Calu3 (cell line): ENCODE measurements at regions not wholly inside any gene's neighbourhood (a gene's known extent, or its start where the extent isn't known, plus 50 kb on each side); places are given as distances from the start of the nearest gene placed in this dataset.

Experiments
- BruUV-seq: library from RNA; stranded (reverse); fragments of 400-500 nt; replicated peaks from 2 replicates; lab custom pipeline; 2021; lab: Mats Ljungman, UMichigan
- CTCF ChIA-PET: fragments of 300-600 bp; sonication (Branson Sonifier 250); formaldehyde crosslinking; loops from one replicate; lab custom pipeline; 2022; ENCODE audit warnings: antibody characterized with exemption; lab: Charles Lee
- DNase-seq: peaks from one replicate; pipeline ENCODE4 v3.0.0; 2022
- H3K27ac Mint-ChIP-seq: one replicate; pipeline ENCODE4 v1.8.0; 2022; ENCODE audit warnings: mixed read lengths; ENCODE audit not compliant: unreplicated experiment
- H3K27me3 Mint-ChIP-seq: one replicate; pipeline ENCODE4 v1.8.0; 2022; ENCODE audit warnings: mixed read lengths; ENCODE audit not compliant: unreplicated experiment
- H3K36me3 Mint-ChIP-seq: one replicate; pipeline ENCODE4 v1.8.0; 2022; ENCODE audit warnings: mild to moderate bottlenecking, moderate library complexity, mixed read lengths; ENCODE audit not compliant: insufficient read depth, unreplicated experiment
- H3K4me1 Mint-ChIP-seq: one replicate; pipeline ENCODE4 v1.8.0; 2022; ENCODE audit warnings: mild to moderate bottlenecking, low read depth, mixed read lengths; ENCODE audit not compliant: unreplicated experiment
- H3K4me3 Mint-ChIP-seq: one replicate; pipeline ENCODE4 v1.8.0; 2022; ENCODE audit warnings: mild to moderate bottlenecking, low read depth, moderate library complexity, mixed read lengths; ENCODE audit not compliant: unreplicated experiment
- H3K9me3 Mint-ChIP-seq: one replicate; pipeline ENCODE4 v1.8.0; 2022; ENCODE audit warnings: low read depth, mixed read lengths; ENCODE audit not compliant: unreplicated experiment
- intact Hi-C: fragments of 100-400 bp; cut with micrococcal nuclease; formaldehyde crosslinking; loops from one replicate; pipeline ENCODE4 v1.10.0; 2022; ENCODE audit not compliant: unreplicated experiment
- TF ChIP-seq, protein P1 (sequence below): fragments of 200-600 bp; IDR thresholded peaks from one replicate; pipeline ENCODE4 v1.8.0; 2022; ENCODE audit warnings: antibody characterized with exemption; ENCODE audit not compliant: unreplicated experiment

DNA sequence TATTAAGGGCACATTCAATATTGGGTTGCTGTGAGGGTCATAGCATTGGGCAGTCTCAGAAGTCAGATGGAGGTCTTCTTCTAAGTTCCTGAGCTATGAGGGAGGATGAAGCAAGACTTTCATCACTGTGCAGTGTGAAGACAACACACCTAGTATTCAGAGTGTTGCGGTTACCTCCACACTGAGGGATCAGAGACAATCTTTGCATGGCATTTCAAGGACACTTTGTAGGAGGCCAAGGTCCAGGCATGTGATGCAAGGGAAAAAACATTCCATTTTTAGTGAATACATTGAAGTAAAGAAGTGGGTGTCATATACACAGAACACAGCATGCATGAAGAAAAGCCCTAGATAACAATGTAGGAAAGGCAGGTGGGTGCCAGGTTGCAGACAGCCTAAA is 481.2 kb upstream of the DIPK2B start:
- Mint-ChIP-seq H3K27ac (no peak overlapping the region), H3K4me3 (no peak overlapping the region), H3K4me1 (no peaks in the 10 kb centered on the region), H3K27me3 (no peaks in the 10 kb centered on the region), H3K36me3 (no peaks in the 10 kb centered on the region), H3K9me3 (no peaks in the 10 kb centered on the region)
- DNase-seq: no peak
- intact Hi-C loops: no loop called here
- BruUV-seq: no TSS peak
- TF ChIP-seq, protein P1, sequence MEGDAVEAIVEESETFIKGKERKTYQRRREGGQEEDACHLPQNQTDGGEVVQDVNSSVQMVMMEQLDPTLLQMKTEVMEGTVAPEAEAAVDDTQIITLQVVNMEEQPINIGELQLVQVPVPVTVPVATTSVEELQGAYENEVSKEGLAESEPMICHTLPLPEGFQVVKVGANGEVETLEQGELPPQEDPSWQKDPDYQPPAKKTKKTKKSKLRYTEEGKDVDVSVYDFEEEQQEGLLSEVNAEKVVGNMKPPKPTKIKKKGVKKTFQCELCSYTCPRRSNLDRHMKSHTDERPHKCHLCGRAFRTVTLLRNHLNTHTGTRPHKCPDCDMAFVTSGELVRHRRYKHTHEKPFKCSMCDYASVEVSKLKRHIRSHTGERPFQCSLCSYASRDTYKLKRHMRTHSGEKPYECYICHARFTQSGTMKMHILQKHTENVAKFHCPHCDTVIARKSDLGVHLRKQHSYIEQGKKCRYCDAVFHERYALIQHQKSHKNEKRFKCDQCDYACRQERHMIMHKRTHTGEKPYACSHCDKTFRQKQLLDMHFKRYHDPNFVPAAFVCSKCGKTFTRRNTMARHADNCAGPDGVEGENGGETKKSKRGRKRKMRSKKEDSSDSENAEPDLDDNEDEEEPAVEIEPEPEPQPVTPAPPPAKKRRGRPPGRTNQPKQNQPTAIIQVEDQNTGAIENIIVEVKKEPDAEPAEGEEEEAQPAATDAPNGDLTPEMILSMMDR: no peak
- CTCF ChIA-PET: no interaction called here

DNA sequence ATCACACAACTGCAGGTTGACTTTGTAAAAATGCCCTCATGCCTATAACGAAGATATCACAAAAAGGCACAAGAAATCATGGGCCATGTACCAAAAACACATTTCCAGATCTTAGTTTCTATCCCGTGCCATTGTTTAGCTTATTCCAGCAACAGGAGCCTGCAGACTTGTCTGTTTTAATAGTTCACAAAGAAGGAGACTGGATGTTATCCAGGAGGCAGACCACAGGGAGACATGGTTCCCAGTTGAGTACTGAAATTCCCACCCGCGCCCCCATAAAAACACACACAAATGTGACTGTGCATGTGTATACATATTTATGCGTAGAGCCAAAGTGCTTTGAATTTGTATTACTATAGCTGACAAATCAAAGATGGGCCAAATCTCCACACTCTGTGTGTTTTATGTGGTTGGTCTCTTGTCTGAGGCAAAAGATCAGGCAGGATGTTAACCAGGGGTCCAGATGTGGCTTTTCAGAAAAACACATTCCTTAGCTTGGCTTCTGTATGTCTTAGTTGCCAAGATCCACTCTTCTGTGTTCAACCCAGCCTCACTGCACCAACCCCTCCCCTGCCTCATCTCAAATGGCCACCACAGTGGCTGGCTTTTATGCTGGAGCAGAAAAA is 469.2 kb upstream of the DIPK2B start:
- DNase-seq: no peak
- no TSS peak for BruUV-seq
- CTCF ChIA-PET: no interaction called here
- Mint-ChIP-seq H3K27me3 (no peaks in the 10 kb centered on the region), H3K36me3 (no peaks in the 10 kb centered on the region), H3K4me1 (no peaks in the 10 kb centered on the region), H3K9me3 (no peaks in the 10 kb centered on the region), H3K27ac (no peak overlapping the region), H3K4me3 (no peak overlapping the region)
- TF ChIP-seq, protein P1: no peak
- intact Hi-C loops: no loop called here

DNA sequence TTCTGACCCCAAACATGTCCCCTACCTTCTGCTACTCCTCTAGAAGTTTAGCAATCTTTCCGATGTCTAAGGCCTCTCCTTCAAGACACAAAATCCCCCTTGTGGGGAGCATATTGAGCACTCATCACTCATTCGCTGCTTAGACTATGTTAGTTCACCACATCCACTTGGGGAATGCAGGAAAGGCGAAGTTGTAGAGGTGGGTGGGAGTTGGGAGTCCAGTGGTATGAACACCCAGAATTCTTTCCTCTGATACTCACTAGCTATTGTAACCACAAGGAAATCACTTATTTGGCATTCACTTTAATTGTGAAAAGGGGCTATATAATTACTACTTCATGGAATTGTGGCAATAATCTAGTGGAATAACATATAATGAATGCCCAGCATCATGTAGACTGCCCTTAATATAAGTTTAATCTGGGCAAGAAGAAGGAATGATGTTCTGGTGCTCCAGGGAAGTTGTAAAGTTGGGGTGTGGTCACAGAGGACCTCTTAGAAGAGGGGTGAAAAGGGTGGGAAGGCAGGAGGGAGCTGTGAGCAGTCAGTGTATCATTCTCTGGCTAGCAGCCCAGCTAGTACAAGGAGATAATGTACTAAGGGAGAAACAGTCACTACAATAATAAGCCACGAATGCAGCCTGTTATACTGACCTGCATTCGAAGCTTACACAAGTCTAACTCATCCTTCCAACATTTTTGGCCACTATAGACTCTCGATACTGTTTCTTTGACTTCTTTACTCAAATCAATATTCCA is 468.2 kb upstream of the DIPK2B start:
- H3K27ac Mint-ChIP-seq: no peak overlapping the region
- DNase-seq: no peak
- no TSS peak for BruUV-seq
- H3K36me3 Mint-ChIP-seq: no peaks in the 10 kb centered on the region
- H3K9me3 Mint-ChIP-seq: no peaks in the 10 kb centered on the region
- intact Hi-C loops: no loop called here
- H3K27me3 Mint-ChIP-seq: no peaks in the 10 kb centered on the region
- CTCF ChIA-PET: no interaction called here
- H3K4me1 Mint-ChIP-seq: no peaks in the 10 kb centered on the region
- TF ChIP-seq, protein P1: no peak
- no peak overlapping the region for H3K4me3 Mint-ChIP-seq

DNA sequence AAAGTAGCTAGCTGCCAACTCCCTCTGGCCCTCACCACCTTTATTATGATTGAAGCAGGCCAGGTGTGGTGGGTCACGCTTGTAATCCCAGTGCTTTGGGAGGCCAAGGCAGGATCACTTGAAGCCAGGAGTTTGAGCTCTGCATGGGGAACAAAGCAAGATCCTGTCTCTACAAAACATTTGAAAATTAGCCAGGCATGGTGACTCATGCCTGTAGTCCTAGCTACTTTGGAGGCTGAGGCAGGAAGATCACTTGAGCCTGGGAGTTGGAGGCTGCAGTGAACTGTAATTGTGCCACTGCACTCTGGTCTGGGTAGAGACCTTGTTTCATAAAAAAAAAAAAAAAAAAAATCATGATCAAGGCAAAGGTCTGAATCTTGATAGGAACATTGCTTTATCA is 467.0 kb upstream of the DIPK2B start:
- Mint-ChIP-seq H3K27me3 (no peaks in the 10 kb centered on the region), H3K36me3 (no peaks in the 10 kb centered on the region), H3K9me3 (no peaks in the 10 kb centered on the region), H3K27ac (no peak overlapping the region), H3K4me1 (no peaks in the 10 kb centered on the region), H3K4me3 (no peak overlapping the region)
- intact Hi-C loops: no loop called here
- BruUV-seq: no TSS peak
- CTCF ChIA-PET: no interaction called here
- TF ChIP-seq, protein P1: no peak
- DNase-seq: no peak
